T-helper 1 cell treated with Interleukin-12 subunit alpha and Interleukin-12 subunit beta and Interleukin-4 antibody, amounts not matched to agents 30 μg/mL and 1 μg/mL, for 36 hours (primary cell): ENCODE measurements at regions not wholly inside any gene's neighbourhood (a gene's known extent, or its start where the extent isn't known, plus 50 kb on each side); places are given as distances from the start of the nearest gene placed in this dataset.

Experiments used
- H3K27ac Mint-ChIP-seq: one replicate; pipeline ENCODE4 v1.8.0; 2021; ENCODE audit warnings: mild to moderate bottlenecking, mixed read lengths
- H3K27me3 Mint-ChIP-seq: one replicate; pipeline ENCODE4 v1.8.0; 2021; ENCODE audit warnings: low read depth, mixed read lengths
- H3K36me3 Mint-ChIP-seq: one replicate; pipeline ENCODE4 v1.8.0; 2021; ENCODE audit warnings: low read depth, mixed read lengths
- H3K4me1 Mint-ChIP-seq: one replicate; pipeline ENCODE4 v1.8.0; 2021; ENCODE audit warnings: low read depth, mixed read lengths
- H3K4me3 Mint-ChIP-seq: one replicate; pipeline ENCODE4 v1.8.0; 2021; ENCODE audit warnings: mild to moderate bottlenecking, moderate library complexity, mixed read lengths
- H3K9me3 Mint-ChIP-seq: one replicate; pipeline ENCODE4 v1.8.0; 2021; ENCODE audit warnings: mixed read lengths

DNA sequence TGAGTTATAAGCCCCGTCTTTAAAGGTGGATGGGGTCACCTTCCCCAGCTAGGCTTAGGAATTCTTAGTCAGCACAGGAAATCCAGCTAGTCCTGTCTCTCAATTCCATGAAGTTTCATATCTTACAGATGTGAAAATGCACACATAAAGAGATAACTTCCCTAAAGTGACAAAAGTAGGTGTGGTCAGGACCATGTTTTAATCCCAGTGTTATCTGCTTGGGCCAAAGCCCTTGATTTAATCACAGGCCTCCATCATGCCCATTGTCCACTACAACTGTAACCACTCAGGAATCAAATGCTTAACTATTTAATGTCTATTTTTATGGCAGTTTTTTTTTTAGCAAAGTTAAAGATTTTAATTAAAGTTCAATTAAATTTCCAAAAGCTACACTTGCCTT is 194.4 kb upstream of the BTG1 start:
- Mint-ChIP-seq H3K27me3 (no peaks in the 10 kb centered on the region), H3K27ac (no peak overlapping the region), H3K36me3 (no peaks in the 10 kb centered on the region), H3K4me3 (no peak overlapping the region), H3K9me3 (peaks cover 3% of the 10 kb centered on the region), H3K4me1 (peaks cover 17% of the 10 kb centered on the region)

DNA sequence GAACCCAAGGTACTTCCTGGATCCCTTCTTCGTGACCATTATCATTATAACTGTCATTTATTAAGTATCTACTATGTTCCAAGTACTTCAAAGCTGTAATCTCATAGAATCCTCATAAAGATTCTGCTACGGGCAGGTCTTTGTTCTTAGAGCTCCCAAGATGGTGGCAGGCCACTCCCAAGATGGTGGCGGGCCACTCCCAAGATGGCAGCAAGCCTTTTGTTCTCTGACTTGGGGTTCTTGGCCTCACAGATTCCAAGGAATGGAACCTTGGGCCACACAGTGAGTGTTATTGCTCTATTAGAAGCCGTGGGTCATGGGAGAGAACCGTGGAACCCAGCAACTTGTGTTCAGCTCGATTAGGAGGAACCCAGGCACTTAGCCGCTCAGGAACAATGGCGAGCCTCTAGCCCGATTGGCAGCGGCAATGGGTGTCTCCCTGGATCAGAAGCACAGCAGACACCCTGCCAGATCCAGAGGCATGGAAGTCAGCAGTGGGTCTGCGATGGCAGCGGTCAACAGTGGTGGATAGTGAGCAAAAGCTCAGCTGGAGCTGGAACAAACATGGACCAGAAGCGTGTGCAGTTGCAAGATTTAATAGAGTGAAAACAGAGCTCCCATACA is 193.7 kb upstream of the BTG1 start:
- H3K27me3 Mint-ChIP-seq: no peaks in the 10 kb centered on the region
- no peak overlapping the region for H3K27ac Mint-ChIP-seq
- H3K4me1 Mint-ChIP-seq: peaks cover 17% of the 10 kb centered on the region
- H3K9me3 Mint-ChIP-seq: peaks cover 3% of the 10 kb centered on the region
- H3K4me3 Mint-ChIP-seq: no peak overlapping the region
- no peaks in the 10 kb centered on the region for H3K36me3 Mint-ChIP-seq

DNA sequence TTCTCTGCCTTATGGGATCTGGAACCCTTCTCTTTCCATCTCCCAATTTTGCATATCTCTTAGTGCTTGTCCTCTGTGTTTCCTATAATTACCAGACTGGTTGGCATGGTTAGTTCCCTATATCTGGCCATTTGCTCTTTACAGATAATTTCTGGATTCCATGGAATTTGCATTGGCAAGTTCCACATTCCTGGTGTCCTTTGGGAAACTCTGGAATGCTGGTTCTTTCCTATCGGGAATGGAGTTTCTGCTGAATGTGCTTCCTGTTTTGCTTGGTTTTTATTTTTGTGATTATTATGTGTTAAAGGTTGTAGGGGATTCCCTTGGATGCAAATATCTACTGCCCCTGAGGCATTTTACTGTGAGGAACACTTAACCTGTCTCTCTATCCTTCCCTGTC is 193.0 kb upstream of the BTG1 start:
- Mint-ChIP-seq H3K9me3 (peaks cover 3% of the 10 kb centered on the region), H3K27me3 (peaks cover 4% of the 10 kb centered on the region), H3K4me3 (no peak overlapping the region), H3K27ac (no peak overlapping the region), H3K4me1 (peaks cover 18% of the 10 kb centered on the region), H3K36me3 (no peaks in the 10 kb centered on the region)

DNA sequence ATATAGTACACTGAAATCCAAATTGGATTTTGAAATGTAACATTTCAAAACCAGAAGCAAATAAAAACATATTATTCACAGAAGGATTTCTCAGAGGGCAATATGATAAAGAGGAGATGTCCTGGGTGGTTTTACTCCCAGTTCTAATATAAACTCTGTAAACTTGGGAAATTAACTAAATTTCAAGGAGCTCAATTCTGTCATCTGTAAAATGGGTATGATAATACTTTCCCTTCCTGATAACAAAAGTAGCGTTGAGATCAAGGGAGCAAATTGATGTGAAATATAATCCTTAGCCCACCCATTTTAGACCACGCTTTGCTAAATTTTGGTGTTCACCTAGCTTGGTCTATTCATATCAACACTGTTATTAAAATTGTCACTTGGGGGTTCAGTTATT is 192.5 kb upstream of the BTG1 start:
- H3K9me3 Mint-ChIP-seq: peaks cover 3% of the 10 kb centered on the region

DNA sequence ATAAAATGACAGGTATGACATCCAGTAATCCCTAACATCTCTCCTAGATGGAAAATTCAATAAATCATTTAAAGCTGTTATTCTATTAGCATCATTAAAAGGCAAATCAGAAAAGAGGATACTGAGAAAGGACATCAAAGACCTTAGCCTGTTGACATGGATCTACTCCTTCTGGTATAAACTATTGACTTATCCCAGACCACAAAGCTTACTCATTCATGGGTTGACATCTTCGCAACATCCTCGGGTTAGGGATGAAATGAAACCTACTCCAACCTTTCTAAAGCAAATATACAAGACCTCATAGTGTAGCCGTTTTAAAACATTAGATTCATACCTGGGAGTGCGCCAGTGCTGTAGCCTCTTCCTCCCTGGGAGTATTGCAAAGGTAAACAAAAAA is 191.5 kb upstream of the BTG1 start:
- Mint-ChIP-seq H3K36me3 (no peaks in the 10 kb centered on the region), H3K4me1 (peaks cover 27% of the 10 kb centered on the region), H3K4me3 (no peak overlapping the region), H3K9me3 (peaks cover 3% of the 10 kb centered on the region), H3K27ac (no peak overlapping the region), H3K27me3 (peaks cover 4% of the 10 kb centered on the region)

More for the DNA sequence above, 192.5 kb upstream of the BTG1 start:
- Mint-ChIP-seq H3K4me1 (peaks cover 21% of the 10 kb centered on the region), H3K36me3 (no peaks in the 10 kb centered on the region), H3K27me3 (peaks cover 4% of the 10 kb centered on the region), H3K27ac (no peak overlapping the region), H3K4me3 (no peak overlapping the region)

DNA sequence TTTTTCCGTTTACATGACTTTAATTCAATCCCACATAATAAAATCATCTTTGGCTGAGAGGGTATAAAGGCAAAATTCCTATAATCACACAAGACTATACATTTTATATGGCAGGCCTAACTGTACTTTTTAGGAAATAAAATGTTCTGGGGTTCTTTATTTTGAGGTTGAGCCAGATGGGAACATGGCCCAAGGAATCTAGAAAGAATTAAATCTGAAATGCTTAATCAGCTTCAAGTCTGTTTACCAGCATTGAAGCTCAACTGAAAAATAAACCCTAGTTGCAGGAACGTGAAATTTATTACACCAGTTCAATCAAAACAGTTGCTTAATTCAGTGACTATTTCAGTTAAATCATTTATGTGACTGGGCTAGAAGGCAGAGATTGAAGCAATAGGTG is 191.0 kb upstream of the BTG1 start:
- Mint-ChIP-seq H3K36me3 (no peaks in the 10 kb centered on the region), H3K4me1 (peaks cover 25% of the 10 kb centered on the region), H3K9me3 (peaks cover 3% of the 10 kb centered on the region), H3K27me3 (peaks cover 4% of the 10 kb centered on the region), H3K27ac (no peak overlapping the region), H3K4me3 (no peak overlapping the region)

DNA sequence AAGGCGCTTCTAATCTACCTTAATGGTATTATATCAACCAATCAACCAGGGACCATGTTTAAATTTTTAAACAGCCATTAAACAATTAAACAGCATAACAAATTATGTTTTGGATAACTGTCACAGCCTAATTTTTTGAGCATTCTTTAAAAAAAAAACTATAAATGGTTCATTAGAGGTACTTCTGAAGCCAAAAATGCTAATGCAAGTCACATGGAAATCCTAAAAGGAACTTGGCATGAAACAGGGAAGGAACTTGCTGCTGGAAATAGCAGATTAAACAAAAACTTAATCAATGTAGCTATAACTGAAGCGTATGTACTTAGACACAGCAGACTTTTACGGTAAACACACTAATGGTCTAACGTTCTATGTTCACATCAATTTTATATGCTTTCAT is 190.2 kb upstream of the BTG1 start:
- no peak overlapping the region for H3K4me3 Mint-ChIP-seq
- peaks cover 3% of the 10 kb centered on the region for H3K9me3 Mint-ChIP-seq
- no peaks in the 10 kb centered on the region for H3K36me3 Mint-ChIP-seq
- H3K27ac Mint-ChIP-seq: no peak overlapping the region
- peaks cover 4% of the 10 kb centered on the region for H3K27me3 Mint-ChIP-seq
- H3K4me1 Mint-ChIP-seq: peaks cover 17% of the 10 kb centered on the region

DNA sequence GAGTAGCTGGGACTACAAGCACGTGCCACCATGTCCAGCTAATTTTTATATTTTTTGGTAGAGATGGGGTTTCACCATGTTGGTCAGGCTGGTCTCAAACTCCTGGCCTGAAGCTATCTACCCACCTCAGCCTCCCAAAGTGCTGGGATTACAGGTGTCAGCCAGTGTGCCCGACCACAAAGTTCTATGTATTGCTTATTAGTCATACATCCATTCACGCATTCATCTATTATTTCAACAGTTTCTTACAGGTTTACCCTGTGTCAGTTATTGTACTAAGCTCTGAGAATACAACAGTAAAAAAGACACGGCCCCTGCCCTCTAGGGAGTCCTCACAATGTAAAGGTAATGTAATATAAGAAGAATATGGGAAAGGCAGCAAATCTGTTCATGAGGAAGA is 188.9 kb upstream of the BTG1 start:
- H3K36me3 Mint-ChIP-seq: no peaks in the 10 kb centered on the region
- H3K27me3 Mint-ChIP-seq: peaks cover 4% of the 10 kb centered on the region
- H3K4me3 Mint-ChIP-seq: no peak overlapping the region
- peaks cover 12% of the 10 kb centered on the region for H3K4me1 Mint-ChIP-seq
- no peak overlapping the region for H3K27ac Mint-ChIP-seq
- peaks cover 3% of the 10 kb centered on the region for H3K9me3 Mint-ChIP-seq

DNA sequence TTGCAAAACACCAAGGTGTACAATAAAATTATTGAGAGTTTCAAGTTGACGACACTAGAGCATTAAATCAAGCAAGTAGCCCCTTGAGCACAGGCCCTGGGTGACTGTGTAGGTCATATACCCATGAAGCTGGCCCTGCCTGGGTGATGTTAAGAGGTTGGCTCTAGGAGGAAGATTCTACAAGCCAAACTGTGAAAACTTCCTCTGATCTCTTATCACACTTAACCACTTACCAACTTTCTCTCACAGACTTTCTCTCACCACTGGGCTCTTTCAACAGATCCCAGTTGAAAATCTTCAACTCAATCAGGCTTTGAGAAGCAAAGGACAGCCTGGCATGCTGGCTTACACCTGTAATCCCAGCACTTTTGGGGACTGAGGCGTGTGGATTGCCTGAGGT is 186.9 kb upstream of the BTG1 start:
- Mint-ChIP-seq H3K27me3 (peaks cover 4% of the 10 kb centered on the region), H3K36me3 (peaks cover 3% of the 10 kb centered on the region), H3K4me1 (peaks cover 12% of the 10 kb centered on the region), H3K4me3 (no peak overlapping the region), H3K27ac (no peak overlapping the region), H3K9me3 (no peaks in the 10 kb centered on the region)

DNA sequence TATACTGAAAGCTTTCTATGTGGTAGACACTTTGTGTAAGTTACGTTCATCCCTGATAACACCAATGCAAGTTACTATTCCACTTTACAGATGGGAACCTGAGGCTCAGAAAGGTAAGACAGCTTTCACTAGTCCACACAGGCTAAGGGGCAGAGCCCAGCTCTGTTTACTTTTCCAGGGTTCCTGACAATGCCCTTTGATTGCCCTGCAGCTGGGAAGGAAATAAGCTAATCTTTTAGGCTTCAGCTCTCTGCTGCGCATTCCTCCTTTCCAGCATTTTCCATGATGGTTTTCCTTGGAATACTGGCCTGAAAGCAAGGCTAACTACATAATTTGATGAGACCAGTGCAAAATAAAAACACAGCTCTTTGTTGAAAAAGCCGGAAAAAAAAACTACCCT is 185.7 kb upstream of the BTG1 start:
- Mint-ChIP-seq H3K4me3 (no peak overlapping the region), H3K36me3 (peaks cover 3% of the 10 kb centered on the region), H3K9me3 (no peaks in the 10 kb centered on the region), H3K4me1 (peaks cover 10% of the 10 kb centered on the region), H3K27ac (no peak overlapping the region), H3K27me3 (peaks cover 4% of the 10 kb centered on the region)

DNA sequence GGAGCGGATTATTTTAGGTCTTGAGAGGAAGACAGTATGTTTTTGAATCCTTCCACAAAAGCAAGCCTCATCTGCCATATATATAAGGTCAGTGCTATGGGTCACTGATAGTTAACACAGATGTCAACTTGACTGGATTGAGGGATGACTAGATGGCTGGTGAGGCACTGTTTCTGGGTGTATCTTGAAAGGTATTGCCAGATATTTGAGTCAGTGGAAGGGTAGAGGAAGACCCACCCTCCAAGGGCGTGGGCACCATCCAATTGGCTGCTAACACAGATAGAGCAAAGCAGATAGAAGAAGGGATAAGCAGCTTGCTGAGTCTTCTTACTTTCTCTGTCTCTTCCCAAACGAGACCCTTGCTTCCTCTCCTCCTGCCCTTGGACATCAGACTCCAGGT is 185.0 kb upstream of the BTG1 start:
- peaks cover 10% of the 10 kb centered on the region for H3K4me1 Mint-ChIP-seq
- H3K9me3 Mint-ChIP-seq: no peaks in the 10 kb centered on the region
- no peak overlapping the region for H3K27ac Mint-ChIP-seq
- H3K4me3 Mint-ChIP-seq: no peak overlapping the region
- H3K27me3 Mint-ChIP-seq: peaks cover 4% of the 10 kb centered on the region
- H3K36me3 Mint-ChIP-seq: peaks cover 3% of the 10 kb centered on the region

DNA sequence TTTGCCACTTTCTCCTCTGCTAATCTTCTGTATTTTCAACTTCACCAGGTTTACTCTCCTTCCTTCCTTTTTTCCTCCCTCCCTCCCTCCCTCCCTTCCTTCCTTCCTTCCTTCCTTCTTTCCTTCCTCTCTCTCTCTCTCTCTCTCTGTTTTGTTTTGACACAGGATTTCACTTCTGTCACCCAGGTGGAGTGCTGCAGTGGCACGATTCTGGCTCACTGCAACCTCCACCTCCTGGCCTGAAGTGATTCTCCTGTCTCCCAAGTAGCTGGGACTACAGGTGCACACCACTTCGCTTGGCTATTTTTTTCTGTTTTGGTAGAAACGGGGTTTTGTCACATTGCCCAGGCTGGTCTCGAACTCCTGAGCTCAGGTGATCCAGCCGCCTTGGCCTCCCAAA is 181.2 kb upstream of the BTG1 start:
- no peak overlapping the region for H3K27ac Mint-ChIP-seq
- no peaks in the 10 kb centered on the region for H3K27me3 Mint-ChIP-seq
- H3K9me3 Mint-ChIP-seq: peaks cover 6% of the 10 kb centered on the region
- no peak overlapping the region for H3K4me3 Mint-ChIP-seq
- peaks cover 10% of the 10 kb centered on the region for H3K36me3 Mint-ChIP-seq
- H3K4me1 Mint-ChIP-seq: peaks cover 8% of the 10 kb centered on the region

DNA sequence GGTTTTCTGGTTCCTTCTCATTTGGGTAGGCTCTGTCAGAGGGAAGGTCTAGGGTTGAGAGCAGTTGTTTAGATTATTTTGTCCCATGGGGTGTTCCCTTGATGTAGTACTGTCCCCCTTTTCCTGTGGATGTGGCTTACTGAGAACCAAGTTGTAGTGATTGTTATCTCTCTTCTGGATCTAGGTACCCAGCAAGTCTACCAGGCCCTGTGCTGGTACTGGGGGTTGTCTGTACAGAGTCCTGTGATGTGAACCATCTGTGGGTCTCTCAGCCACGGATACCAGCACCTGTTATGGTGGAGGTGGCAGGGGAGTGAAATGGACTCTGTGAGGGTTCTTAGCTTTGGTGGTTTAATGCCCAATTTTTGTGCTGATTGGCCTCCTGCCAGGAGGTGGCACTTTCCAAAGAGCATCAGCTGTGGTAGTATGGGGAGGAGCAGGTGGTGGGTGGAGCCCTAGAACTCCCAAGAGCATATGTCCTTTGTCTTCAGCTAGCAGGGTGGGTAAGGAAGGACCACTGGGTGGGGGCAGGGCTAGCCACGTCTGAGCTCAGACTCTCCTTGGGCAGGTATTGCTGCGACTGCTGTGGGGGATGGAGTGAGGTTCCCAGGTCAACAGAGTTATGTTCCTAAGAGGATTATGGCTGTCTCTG is 179.3 kb upstream of the BTG1 start:
- H3K27ac Mint-ChIP-seq: no peak overlapping the region
- H3K4me1 Mint-ChIP-seq: peaks cover 8% of the 10 kb centered on the region
- H3K36me3 Mint-ChIP-seq: peaks cover 10% of the 10 kb centered on the region
- H3K9me3 Mint-ChIP-seq: peaks cover 20% of the 10 kb centered on the region
- H3K27me3 Mint-ChIP-seq: no peaks in the 10 kb centered on the region
- H3K4me3 Mint-ChIP-seq: no peak overlapping the region

DNA sequence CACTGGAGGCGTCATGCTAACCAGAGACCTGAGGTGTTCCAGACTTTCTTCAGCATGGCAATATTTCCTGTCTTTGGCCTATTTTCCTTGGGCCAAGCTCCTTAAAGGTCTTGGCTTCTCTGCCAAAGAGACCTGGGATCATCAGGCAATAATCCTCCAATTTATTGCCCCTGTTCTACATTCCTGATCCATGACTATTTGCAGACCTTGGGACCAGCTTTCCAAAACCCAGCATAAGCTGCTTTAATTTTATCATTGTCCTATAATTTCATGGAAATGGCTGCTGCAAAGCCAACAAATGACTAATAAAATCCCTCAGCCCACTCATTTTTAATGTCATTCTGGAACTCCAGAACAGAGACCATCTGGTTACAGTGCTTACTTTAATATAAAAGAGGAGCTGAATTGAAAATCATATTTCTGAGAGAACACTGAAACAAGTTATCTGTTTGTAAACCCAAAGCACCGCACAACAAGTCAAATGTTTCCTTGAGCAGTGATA is 166.9 kb upstream of the BTG1 start:
- no peak overlapping the region for H3K4me3 Mint-ChIP-seq
- H3K36me3 Mint-ChIP-seq: peaks cover 4% of the 10 kb centered on the region
- no peak overlapping the region for H3K27ac Mint-ChIP-seq
- no peaks in the 10 kb centered on the region for H3K27me3 Mint-ChIP-seq
- H3K9me3 Mint-ChIP-seq: peaks cover 9% of the 10 kb centered on the region
- peaks cover 3% of the 10 kb centered on the region for H3K4me1 Mint-ChIP-seq

DNA sequence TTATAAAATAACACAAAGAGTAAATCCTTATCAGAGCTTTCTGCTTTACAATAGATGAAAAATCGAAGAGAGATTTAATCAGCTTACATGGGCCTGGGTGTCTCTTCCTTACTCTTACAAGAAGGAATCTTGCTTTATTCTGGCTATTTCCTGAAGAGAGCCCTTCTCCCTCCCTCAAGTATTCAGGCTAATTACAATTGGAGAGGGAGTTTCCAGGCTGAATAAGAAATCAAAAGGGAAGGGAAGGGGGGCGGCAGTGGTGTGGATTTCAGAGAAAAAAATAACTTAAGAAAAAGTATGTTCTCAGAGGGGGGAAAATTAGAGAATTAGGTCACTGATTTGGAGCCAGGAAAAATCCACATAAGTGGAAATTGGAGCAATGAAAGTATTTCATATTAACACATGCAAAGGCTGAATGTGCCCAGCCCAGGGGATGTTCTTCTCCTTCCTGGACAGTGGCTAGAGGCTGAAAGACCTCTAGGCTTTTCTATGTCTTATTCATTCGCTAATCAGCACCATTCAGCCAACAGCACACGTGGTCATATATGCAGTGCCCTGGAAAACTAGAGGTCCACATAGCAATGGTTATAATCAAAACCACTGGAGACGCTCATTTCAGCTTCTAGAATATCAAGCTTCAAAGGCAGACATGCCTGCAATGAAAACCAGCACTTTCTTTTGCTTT is 158.9 kb upstream of the BTG1 start:
- Mint-ChIP-seq H3K9me3 (peaks cover 8% of the 10 kb centered on the region), H3K4me1 (peaks cover 6% of the 10 kb centered on the region), H3K27me3 (no peaks in the 10 kb centered on the region), H3K27ac (no peak overlapping the region), H3K36me3 (peaks cover 3% of the 10 kb centered on the region), H3K4me3 (no peak overlapping the region)
